NCI-H1694 (cell line): ENCODE measurements at regions not wholly inside any gene's neighbourhood (a gene's known extent, or its start where the extent isn't known, plus 50 kb on each side); places are given as distances from the start of the nearest gene placed in this dataset.

ENCODE experiments used
- DNase-seq: peaks from one replicate; lab custom pipeline; 2025; lab: John Stamatoyannopoulos, UW

DNA sequence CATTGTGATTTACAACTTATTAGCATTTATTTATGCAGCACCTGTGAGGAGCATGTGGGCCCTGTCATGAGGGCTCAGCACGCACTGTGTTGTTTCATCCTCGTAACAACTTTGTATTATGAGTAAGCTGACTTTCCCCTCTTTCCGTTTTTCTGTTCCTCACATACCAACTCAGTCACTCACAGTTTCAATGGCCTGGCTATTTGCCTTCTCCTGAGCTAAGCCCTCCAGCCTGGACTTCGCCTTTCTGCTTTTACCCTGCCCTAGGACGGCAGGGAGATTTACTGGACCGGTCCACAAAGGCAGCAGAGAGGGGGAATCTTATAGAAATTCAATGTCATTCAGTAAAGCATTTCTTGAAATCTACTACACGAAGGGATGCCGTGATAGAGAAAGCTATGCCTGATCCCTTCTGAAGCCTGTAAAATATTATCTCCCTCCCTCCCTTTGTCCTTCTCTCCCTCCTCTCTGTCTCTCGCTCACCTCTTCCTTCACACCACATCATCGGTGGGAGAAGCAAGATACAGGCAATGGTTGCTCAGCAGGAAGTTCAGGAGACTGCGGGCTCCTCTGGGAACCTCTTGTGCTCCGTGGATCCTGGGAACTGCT is 219.2 kb upstream of the TBX3 start:
- no peak for DNase-seq

DNA sequence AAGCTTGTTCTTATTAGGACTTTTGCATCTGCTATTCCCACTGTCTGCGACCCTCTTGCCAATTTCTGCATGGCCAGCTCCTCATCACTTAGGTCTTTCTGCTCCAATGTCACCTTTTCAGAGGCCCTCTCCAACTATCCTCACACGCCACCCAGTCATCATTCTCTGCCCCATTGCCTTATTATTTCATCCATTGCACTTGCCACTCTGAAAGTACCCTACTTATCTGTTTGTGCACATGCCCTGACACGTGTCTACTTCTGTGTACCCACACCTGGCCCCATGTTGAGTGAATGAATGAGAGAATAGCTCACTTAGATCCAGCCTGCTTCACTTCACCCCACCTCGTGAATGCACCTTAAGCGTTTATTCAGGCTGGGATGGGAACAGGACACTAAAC is 218.7 kb upstream of the TBX3 start:
- DNase-seq, result no peak

DNA sequence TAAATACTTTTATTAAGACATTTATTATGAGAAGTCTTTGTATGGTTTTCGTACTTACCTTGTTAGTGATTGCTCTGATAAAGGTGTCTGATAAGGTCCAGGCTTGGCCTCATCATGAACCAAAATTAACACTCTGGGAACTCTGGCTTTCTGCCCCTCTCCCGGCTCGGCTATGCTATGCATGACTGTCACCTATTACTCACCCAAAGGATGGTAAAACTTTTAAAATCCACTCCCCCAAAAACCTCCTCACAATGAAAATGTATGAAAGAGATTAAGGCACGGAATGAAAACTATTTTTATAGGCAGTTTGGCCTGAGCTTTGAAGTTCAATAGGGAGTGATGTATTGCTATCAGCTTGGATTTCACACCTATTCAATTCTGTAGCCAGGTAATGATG is 217.3 kb upstream of the TBX3 start:
- no peak for DNase-seq

DNA sequence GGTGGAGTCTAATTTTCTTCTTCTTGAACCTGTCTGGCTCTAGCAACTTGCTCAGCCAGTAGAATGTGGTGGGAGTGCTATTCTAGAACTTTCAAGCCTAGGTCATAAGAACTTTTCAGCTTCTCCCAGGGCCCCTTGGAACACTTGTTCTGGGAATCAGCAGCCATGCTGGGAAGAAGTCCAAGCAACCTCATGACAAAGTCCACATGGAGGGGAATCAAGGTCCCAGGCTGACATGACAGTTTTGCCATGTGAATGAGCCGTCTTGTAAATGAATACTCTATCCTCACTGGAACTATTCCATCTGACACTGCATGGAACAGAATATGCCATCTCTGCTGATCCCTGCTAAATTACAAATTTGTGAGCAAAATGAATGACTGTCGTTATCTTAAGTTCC is 214.2 kb upstream of the TBX3 start:
- no peak for DNase-seq

DNA sequence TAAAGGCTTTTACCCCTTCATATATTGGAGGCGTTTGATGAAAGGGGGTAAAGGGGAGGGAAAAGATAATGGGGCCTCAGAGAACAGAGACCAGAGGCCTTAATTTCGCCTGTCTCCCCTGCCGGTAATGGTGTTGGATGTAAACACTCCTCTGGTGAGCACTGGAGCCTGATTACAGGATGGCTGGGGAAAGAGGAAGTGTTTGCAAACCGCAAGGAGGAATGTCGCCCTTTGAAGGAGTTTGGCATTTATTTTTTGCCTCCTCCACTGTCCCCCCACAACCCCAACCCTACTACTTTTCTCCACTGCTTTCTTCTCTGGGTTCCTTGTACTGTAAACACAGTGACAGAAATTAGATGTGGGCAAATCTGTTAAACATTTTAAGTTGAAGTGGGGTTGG is 211.9 kb upstream of the TBX3 start:
- DNase-seq, result no peak

DNA sequence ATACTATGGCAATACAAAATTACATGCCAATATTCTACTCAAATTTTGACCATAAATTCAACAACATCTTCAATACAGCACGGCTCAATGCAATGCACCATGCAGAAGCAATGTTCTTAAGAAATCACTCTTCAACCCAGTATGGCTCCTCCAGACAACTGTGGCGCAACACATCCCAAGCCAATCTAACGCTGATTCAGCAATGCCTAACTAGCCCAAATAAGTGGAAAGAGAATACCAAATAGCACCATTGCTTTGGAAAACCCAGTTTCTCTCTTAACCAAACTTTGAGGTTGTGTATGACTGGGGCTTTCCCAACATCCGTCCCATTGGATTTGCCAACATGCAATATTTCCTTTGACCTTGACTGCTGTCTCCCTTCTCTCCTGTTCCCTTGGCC is 211.1 kb upstream of the TBX3 start:
- DNase-seq, result no peak

DNA sequence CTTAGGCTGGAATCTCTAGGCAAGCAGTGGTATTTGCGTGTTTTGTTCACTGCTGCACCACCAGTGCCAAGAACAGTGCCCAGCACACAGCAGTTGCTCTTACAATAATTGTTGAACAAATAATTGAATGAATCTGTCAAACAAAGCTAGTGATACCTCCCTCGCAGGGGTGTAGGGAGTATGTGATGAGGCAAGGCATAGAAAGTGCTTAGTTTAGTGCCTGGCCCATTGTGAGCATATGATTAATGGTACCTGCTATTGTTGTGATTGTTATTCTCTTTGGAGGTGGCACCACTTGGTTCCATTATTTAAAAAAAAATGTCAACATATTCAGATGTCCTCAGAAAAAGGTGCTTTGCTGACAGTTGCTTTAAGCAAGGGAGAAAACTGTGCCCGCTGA is 210.1 kb upstream of the TBX3 start:
- DNase-seq, result no peak

DNA sequence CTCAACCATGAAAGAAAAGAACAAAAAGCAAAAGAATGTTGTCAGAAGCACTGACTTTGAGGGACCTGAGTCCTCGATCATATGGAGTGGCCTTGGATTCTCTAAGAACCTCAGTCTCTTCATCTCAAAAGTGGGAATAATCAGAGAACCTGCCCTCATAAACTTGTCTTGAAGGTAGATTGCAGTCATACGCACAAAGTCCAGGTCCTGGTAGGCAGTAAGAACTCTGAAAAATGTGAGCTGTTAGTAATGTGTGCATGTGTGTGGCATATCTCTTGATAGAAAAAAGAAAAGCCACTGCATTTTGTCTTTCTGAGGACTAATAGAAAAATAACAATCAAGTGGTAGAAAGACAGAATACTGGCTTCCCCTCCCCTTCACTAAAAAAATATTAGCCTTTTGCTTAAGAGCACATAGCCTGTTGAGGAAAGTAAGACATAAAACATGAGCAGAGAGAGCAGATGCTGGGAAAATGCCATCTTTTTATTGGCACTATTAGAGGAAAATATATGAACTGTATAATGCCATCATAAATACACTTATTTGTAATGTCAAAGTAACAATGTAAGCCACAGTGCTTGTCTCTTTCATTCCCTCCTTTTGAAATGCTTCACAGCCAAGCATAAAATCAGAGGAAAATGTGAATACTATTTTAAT is 205.1 kb upstream of the TBX3 start:
- DNase-seq, result no peak

DNA sequence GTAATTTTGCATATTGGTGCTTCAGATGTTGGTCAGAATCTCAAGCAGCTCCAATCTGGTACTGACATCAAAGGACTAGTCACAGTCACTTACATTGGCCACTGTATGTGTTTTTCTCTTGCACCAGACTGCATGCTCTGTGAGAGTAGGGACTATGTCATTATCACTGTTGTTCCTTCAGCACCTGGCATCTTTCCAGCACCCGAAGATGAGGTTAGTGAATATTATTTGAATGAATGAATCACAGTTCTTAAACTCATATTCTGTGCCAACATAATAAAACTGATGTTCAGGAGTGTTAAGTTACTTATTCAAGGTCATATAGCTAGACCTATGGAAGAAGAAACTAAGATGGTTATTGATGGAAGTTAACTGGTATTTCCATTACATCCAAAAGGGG is 204.5 kb upstream of the TBX3 start:
- no peak for DNase-seq

DNA sequence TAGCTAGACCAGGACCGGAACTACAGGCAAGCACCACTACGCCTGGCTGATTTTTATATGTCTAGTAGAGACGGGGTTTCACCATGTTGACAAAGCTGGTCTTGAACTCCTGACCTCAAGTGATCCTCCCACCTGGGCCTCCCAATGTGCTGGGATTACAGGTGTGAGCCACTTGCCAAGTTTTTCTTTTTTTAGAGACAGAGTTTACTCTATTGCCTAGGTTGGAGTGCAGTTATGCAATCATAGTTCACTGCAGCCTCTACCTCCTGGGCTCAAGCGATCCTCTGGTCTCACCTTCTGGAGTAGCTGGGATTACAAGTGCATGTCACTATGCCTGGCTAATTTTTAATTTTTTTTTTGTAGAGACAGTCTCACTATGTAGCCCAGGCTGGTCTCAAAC is 201.5 kb upstream of the TBX3 start:
- no peak for DNase-seq

DNA sequence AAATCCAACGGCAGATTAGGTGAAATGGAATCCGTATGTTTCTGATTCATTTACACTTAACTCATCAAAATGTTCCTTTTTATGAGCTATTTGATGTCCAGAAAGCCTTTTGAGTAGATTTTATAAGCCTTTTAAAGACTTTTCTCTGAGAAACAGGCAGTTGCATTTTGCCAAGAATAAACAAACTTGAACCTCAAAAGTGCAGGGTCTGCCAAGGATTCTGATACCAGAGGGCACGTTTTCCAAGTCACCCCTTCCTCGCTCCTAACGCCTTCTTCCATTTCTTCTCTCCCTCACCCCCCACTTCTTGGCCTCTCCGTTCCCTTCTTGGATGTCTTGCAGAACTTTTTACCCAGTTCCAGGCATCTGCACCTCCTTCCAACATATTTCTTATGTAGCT is 200.6 kb upstream of the TBX3 start:
- DNase-seq, result no peak

DNA sequence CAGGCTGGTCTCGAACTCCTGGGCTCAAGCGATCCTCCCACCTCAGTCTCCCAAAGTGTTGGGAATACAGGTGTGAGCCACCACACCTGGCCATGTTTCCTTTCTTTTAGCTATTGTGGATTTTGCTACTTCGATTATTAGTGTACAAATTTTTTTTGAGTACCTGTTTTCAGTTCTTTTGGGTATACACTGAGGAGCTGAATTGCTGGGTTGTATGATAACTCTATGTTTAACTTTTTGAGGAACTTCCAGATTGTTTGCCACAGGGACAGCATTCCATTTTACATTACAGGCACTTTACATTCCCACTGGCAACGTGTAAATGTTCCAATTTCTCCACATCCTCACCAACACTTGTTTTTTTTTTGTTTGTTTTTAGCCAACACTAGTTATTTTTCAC is 198.1 kb upstream of the TBX3 start:
- DNase-seq, result no peak

DNA sequence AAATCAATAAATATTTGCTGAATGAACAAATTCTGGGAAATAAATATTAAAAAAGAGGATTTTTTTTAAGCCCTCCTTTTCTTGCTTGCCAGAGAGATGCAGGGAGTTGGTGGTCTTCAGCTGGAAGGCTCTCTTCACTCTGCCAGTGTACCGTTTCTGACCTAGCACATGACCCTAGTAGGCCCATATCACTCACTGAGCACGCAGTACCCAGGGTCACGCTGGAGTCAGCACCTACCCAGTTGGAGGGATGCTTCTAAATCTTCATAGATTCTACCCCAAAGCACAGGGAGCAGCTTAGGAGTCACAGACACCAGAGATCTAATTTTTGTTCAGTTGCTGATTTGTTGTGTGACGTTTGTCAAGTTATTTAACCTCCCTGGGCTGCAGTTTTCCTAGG is 195.4 kb upstream of the TBX3 start:
- DNase-seq, result no peak

DNA sequence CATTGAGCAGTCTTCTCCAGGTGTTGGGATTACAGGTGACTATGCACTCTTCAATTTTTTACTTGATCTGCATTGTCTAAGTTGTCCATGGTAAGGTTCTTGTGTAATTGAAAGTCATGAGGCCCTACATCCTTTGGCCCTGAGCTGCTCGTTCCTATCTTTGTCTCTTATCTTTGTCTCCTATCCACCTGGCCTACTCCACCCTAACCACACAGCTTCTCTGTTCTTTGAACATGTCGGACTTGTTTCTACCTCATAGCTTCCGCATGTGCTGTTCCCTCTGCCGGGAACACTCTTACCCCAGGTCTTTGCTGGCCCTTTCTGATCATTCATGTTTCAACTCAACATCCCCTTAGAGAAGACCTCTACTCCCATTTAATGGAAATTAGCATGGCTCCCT is 194.8 kb upstream of the TBX3 start:
- no peak for DNase-seq

DNA sequence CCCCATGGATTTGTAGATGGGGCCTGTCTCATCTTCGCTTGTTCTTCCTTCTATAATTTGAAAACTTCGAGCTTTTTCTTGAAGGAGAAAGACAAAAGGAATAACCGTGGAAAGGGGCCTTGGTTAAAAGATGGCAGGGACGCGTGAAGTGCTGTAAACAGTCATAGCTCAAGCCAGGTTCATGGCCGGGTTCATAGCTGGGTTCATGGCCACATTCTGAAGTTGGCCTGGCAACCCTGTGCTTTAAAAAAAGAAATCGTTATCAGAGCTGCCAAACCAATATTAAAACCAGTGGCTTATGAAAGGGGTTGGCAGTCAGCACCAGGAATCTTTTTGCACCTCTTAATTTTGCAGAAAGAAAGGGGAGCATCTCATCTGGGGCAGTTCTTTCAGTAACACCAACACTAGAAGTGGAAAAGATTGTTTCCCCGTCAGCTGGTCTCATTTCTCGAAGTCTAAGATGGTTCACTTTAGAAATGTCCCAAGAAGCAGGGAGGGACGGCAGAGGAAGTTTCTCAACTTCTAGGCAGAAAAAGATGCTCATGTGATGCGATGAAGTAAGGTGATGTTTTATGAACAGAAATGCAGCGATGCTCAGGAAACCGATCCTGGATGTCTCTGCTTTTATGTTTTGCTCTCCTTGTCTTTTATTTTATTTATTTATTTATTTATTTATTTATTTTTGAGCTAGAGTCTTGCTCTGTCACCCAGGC is 193.1 kb upstream of the TBX3 start:
- no peak for DNase-seq

DNA sequence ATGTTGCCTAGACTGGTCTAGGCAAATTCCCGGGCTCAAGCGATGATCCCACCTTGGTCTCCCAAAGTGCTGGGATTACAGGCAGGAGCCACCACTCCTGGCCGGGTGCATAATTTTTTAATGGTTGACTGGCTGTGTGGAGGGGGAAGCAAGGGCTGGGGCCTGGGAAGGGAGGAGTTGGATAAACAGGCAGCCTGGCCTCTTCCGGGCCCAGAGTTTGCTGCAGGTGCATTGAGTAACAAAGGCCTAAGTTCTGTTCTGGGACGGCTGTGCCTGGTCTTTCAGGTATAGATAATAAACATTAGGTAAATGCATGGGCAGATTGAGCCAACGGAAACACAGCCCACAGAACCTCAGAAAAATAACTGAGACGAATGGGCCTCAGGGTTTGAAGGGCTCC is 191.3 kb upstream of the TBX3 start:
- DNase-seq, result no peak

DNA sequence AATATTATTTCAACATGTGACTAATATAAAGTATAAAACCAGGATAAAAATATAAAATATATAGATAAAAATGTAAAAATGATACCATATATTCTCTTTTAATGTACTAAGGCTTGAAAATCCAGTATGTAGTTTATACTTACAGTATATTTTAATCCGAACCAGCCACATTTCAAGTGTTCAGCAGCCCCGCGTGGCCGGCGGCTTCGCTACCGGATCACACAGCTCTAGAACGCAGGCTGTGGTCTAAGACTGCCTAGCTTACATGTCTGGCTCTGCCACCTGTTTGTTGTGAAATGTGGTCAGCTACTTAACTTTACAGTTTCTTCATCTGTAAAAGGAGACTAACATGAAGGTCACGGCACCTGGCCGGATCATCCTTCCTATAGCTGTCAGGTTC is 189.7 kb upstream of the TBX3 start:
- no peak for DNase-seq

DNA sequence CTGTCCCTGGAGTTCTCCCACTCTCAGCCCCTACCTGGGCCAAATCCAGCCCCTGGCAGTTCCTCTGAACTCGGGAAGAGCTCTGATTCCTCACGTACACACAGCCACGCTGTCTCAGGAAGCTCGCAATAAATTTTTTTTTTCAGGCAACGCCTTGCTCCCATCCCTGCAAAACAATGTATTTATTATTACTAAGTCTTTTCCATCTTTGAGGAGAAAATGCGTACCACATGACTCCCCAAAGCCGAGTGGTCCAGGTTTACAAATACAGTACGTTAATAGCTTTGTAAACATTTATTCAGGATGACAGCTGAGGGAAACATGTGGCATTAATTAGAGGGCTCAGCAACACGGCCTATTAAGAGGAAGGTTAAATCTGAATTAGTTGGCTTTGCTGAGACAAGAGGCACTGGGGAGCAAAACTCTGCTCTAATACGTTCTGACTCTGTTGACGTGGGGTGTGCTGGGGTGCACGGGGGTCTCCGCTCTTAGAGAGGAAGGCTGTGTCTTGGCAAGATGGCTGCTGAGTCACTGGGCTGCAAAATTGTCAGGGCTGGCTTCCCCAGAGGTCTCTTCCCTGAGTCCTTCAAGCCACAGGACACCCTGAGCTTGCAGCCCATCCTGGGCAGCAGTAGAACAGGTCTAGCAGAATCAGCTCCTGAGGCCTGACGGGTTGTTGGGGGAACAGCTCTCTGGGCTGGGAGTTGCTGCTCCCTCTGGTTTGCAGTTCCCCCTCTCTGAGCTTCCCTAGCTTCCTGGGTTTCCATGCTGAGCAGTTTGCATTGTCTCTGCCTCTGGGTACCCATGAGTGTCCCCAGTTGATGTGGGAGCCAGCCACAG is 185.2 kb upstream of the TBX3 start:
- DNase-seq, result no peak

DNA sequence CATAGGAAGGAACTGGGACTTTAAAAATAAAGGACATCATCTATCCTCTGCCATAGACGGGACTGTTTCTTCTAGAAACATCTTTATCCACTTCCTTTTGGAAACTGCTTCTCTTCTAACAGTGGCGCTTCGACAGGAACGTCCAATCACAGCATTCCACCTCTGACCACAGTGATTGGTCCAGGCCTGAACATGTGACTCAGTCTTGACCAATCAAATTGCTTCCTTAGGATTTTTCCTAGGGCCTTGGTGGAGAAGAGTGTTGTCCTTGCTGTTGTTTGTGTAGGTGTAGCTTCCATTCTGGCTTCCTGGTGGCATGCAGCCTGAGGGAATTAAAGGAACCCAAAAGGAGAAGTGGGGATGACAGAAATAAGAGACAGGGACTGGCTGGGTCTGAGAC is 182.4 kb upstream of the TBX3 start:
- no peak for DNase-seq

DNA sequence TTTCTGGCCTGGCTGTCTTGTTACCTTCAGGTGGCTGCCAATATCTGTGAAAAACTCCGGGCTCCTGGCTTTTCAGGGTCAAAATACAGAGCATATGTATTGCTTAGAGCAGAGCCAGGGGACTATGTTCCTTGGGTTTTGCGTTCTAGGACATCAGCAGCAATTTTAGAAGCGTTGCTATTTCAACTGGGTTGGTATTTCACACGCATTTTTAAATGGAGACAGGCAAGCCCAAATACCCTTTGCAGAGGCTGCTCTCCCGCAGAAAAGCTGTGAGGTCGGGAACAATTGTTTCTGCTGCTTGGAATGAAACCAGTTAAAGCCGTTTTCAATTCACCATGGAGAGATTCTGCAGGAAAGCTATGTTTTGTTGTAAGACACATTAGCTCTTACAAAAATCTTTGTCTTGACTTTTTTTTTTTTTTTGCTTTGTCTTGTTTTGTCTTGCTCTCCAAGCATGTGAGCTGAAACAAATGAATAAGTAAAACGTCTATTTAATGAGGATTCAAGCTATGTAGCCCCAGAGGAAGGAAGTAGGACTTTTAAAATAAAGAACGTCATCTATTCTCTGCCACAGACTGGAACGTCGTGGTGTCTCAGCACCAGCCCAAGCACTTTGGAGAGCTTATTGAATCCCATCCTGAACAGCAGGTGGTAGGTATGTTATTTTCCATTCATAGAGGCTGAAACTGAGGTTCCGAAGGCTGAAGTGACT is 181.0 kb upstream of the TBX3 start:
- no peak for DNase-seq

DNA sequence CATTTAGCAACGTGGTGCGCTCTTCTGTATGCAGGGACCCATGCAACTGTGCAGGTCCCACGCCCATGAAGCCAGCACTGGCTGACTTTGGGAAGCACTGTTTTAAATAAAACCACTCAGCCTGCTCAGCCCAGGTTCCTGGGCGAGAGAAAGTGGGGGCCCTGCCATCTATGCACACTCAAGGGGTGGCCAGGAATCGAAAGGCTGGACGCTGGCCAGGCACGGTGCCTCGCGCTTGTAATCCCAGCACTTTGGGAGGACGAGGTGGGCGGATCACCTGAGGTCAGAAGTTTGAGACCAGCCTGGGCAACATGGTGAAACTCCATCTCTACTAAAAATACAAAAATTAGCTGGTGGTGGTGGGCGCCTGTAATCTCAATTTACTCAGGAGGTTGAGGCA is 179.9 kb upstream of the TBX3 start:
- no peak for DNase-seq

DNA sequence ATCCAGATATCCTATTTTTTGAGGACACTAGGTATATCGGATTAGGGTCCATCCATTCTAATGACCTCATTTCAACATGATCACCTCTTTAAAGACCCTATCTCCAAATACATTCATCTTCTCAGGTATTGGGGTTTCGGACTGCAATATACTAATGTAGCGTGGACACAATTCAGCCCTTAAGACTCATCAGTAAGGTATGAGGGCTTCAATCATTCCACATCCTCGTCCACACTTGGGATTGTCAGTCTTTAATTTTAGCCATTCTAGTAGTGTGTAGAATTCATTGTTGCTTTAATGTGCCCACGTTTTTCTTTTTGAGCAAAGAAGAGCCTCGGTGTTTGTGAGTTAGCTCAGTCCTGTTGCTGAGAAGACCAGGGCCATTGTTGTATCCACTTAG is 177.0 kb upstream of the TBX3 start:
- no peak for DNase-seq
